ENCODE measurements at regions not wholly inside any gene's neighbourhood (a gene's known extent, or its start where the extent isn't known, plus 50 kb on each side); places are given as distances from the start of the nearest gene placed in this dataset.

DNA sequence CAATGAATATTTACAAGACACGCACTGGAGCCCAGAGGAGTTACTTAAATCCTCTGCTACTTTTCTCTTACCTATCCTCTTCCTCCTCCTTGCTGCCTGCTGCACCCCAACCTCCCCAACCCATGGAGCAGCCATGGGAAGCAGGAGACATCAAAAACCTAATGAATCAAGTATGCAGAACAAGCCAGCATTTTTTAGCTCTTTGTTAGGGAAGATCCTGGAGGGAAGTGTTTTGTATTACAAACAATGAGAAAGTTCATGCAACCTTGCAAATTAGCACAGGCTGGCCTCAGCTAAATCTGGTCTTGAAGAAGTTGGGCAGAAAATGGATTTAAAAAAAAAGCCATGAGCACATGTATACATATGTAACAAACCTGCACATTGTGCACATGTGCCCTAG lies 498.8 kb downstream of the KIF4B start:
- no TSS peak for BruUV-seq (replicated peaks)
- CTCF ChIA-PET: no interaction called here

DNA sequence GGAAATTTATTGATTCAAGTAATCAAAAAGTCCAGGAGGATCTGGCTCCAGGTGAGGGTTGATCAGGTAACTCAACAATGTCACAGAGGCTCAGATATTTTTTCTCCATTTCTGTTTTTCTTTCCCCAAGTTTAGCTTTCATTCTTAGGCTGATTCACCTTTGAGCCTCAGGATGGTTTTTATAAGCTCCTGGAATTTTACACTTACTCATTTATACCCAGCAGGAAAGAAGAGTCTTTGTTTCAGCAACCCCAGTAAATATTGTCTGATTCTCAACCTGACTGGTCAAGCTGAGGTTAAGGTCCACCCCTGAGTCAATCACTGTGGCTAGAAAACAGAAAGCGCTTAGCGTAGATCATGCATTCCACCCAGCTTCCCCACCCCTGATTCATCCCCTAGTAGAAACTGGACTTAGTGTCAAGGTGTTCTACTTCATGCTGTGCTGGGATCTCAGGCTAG lies 500.6 kb downstream of the KIF4B start:
- no peaks in the 10 kb centered on the region for H3K9me3 ChIP-seq (ENCODE audit: control insufficient read depth, insufficient read depth, low read depth, low read length)
- CTCF ChIA-PET: no interaction called here
- intact Hi-C loops (cut with micrococcal nuclease; ENCODE audit: unreplicated experiment) (no loop called here), in situ Hi-C loops (cut with HindIII; ENCODE audit: low pct_unique_long_range_greater_than_20kb, low sequenced_read_pairs) (no loop called here)
- TF ChIP-seq, protein P1, sequence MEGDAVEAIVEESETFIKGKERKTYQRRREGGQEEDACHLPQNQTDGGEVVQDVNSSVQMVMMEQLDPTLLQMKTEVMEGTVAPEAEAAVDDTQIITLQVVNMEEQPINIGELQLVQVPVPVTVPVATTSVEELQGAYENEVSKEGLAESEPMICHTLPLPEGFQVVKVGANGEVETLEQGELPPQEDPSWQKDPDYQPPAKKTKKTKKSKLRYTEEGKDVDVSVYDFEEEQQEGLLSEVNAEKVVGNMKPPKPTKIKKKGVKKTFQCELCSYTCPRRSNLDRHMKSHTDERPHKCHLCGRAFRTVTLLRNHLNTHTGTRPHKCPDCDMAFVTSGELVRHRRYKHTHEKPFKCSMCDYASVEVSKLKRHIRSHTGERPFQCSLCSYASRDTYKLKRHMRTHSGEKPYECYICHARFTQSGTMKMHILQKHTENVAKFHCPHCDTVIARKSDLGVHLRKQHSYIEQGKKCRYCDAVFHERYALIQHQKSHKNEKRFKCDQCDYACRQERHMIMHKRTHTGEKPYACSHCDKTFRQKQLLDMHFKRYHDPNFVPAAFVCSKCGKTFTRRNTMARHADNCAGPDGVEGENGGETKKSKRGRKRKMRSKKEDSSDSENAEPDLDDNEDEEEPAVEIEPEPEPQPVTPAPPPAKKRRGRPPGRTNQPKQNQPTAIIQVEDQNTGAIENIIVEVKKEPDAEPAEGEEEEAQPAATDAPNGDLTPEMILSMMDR (IDR thresholded peaks at IDR 0.05): no peak
- TF ChIP-seq TCF7L2 (IDR thresholded peaks at IDR 0.05; ENCODE audit: low read depth, low read length) (no peak), POLR2AphosphoS5 (IDR thresholded peaks at IDR 0.05; ENCODE audit: low read depth, low read length) (no peak)
- TF ChIP-seq, protein P2, sequence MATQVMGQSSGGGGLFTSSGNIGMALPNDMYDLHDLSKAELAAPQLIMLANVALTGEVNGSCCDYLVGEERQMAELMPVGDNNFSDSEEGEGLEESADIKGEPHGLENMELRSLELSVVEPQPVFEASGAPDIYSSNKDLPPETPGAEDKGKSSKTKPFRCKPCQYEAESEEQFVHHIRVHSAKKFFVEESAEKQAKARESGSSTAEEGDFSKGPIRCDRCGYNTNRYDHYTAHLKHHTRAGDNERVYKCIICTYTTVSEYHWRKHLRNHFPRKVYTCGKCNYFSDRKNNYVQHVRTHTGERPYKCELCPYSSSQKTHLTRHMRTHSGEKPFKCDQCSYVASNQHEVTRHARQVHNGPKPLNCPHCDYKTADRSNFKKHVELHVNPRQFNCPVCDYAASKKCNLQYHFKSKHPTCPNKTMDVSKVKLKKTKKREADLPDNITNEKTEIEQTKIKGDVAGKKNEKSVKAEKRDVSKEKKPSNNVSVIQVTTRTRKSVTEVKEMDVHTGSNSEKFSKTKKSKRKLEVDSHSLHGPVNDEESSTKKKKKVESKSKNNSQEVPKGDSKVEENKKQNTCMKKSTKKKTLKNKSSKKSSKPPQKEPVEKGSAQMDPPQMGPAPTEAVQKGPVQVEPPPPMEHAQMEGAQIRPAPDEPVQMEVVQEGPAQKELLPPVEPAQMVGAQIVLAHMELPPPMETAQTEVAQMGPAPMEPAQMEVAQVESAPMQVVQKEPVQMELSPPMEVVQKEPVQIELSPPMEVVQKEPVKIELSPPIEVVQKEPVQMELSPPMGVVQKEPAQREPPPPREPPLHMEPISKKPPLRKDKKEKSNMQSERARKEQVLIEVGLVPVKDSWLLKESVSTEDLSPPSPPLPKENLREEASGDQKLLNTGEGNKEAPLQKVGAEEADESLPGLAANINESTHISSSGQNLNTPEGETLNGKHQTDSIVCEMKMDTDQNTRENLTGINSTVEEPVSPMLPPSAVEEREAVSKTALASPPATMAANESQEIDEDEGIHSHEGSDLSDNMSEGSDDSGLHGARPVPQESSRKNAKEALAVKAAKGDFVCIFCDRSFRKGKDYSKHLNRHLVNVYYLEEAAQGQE (IDR thresholded peaks at IDR 0.05; ENCODE audit: insufficient read depth in 1 of 2, low read depth in 2 of 2, low read length in 1 of 2): no peak
- H3K4me3 ChIP-seq (ENCODE audit: low read depth in 2 of 2, low read length in 2 of 2): no peak overlapping the region
- no peaks in the 10 kb centered on the region for H3K4me1 ChIP-seq (ENCODE audit: control insufficient read depth, insufficient read depth, low read length)
- H3K36me3 ChIP-seq (ENCODE audit: control insufficient read depth, insufficient read depth, low read length): no peaks in the 10 kb centered on the region
- no TSS peak for BruUV-seq (replicated peaks)
- ATAC-seq: no peak
- H3K27ac ChIP-seq (ENCODE audit: low read length): no peak overlapping the region
- POLR2A ChIA-PET: no interaction called here
- H3K27me3 ChIP-seq (ENCODE audit: control insufficient read depth, insufficient read depth, low read length): no peaks in the 10 kb centered on the region
- DNase-seq (ENCODE audit: low read depth, low spot score): no peak

More for the DNA sequence above, 498.8 kb downstream of the KIF4B start:
- H3K27me3 ChIP-seq (ENCODE audit: control insufficient read depth, insufficient read depth, low read length): no peaks in the 10 kb centered on the region
- POLR2A ChIA-PET: no interaction called here
- ATAC-seq (no peak), DNase-seq (ENCODE audit: low read depth, low spot score) (no peak)
- H3K27ac ChIP-seq (ENCODE audit: low read length): no peak overlapping the region
- H3K9me3 ChIP-seq (ENCODE audit: control insufficient read depth, insufficient read depth, low read depth, low read length): no peaks in the 10 kb centered on the region
- no peak for TF ChIP-seq TCF7L2 (IDR thresholded peaks at IDR 0.05; ENCODE audit: low read depth, low read length)
- TF ChIP-seq, protein P1 (IDR thresholded peaks at IDR 0.05): no peak
- no peak for TF ChIP-seq POLR2AphosphoS5 (IDR thresholded peaks at IDR 0.05; ENCODE audit: low read depth, low read length)
- TF ChIP-seq, protein P2 (IDR thresholded peaks at IDR 0.05; ENCODE audit: insufficient read depth in 1 of 2, low read depth in 2 of 2, low read length in 1 of 2): no peak
- TF ChIP-seq SIN3A (IDR thresholded peaks at IDR 0.05; ENCODE audit: borderline replicate concordance, insufficient read depth, low read depth, low read length): no peak
- intact Hi-C loops (cut with micrococcal nuclease; ENCODE audit: unreplicated experiment) (no loop called here), in situ Hi-C loops (cut with HindIII; ENCODE audit: low pct_unique_long_range_greater_than_20kb, low sequenced_read_pairs) (no loop called here)
- no peaks in the 10 kb centered on the region for H3K36me3 ChIP-seq (ENCODE audit: control insufficient read depth, insufficient read depth, low read length)
- H3K4me3 ChIP-seq (ENCODE audit: low read depth in 2 of 2, low read length in 2 of 2): no peak overlapping the region
- H3K4me1 ChIP-seq (ENCODE audit: control insufficient read depth, insufficient read depth, low read length): no peaks in the 10 kb centered on the region
